ENCODE measurements at regions not wholly inside any gene's neighbourhood (a gene's known extent, or its start where the extent isn't known, plus 50 kb on each side); places are given as distances from the start of the nearest gene placed in this dataset.
"Not testable (repeated sequence)": the region's sequence is repeated elsewhere in the genome, so short reads cannot be mapped to it uniquely, and the experiment has no call there.

GRCh38 chr2:8137801-8138200 is 544.1 kb upstream of the ID2 start:
- DNase-seq = no peak

- DNase-seq = no peak
Measured at GRCh38 chr2:8138525-8138922, 543.3 kb upstream of the ID2 start.

GRCh38 chr2:8138923-8139667 is 542.8 kb upstream of the ID2 start:
- DNase-seq = no peak

GRCh38 chr2:8139668-8140200 is 542.1 kb upstream of the ID2 start:
- DNase-seq = no peak

GRCh38 chr2:8141079-8141707 is 540.7 kb upstream of the ID2 start:
- no peak for DNase-seq

- DNase-seq = no peak
Measured at GRCh38 chr2:8141780-8142179, 540.1 kb upstream of the ID2 start.

- DNase-seq = no peak
Measured at GRCh38 chr2:8142461-8142860, 539.4 kb upstream of the ID2 start.

GRCh38 chr2:8144131-8144631 is 537.7 kb upstream of the ID2 start:
- no peak for DNase-seq

- no peak for DNase-seq
Measured at GRCh38 chr2:8144785-8145184, 537.1 kb upstream of the ID2 start.

- not testable (repeated sequence) for DNase-seq
Measured at GRCh38 chr2:8145375-8145774, 536.5 kb upstream of the ID2 start.

GRCh38 chr2:8146132-8147005 is 535.5 kb upstream of the ID2 start:
- DNase-seq = no peak

GRCh38 chr2:8148260-8149006 is 533.4 kb upstream of the ID2 start:
- DNase-seq = no peak

- no peak for DNase-seq
Measured at GRCh38 chr2:8149007-8149405, 532.9 kb upstream of the ID2 start.

GRCh38 chr2:8149985-8150539 is 531.8 kb upstream of the ID2 start:
- no peak for DNase-seq

GRCh38 chr2:8151888-8152287 is 530.0 kb upstream of the ID2 start:
- no peak for DNase-seq

GRCh38 chr2:8152392-8153257 is 529.2 kb upstream of the ID2 start:
- DNase-seq = no peak

GRCh38 chr2:8153258-8153718 is 528.6 kb upstream of the ID2 start:
- DNase-seq = no peak

- no peak for DNase-seq
Measured at GRCh38 chr2:8154270-8154669, 527.6 kb upstream of the ID2 start.

- no peak for DNase-seq
Measured at GRCh38 chr2:8154936-8155335, 526.9 kb upstream of the ID2 start.

GRCh38 chr2:8157621-8158430 is 524.0 kb upstream of the ID2 start:
- no peak for DNase-seq

Measured in NCI-H187 treated with DMSO at 0.1 percent for 48 hours (cell line).